Fibroblast of mammary gland (primary cell): ENCODE measurements at regions not wholly inside any gene's neighbourhood (a gene's known extent, or its start where the extent isn't known, plus 50 kb on each side); places are given as distances from the start of the nearest gene placed in this dataset.

ENCODE experiments used
- DNase-seq: peaks from one replicate; pipeline ENCODE4 v3.0.0-alpha.2; 2010; ENCODE audit warnings: low read depth
- H3K4me3 ChIP-seq: 2 replicates; pipeline ENCODE4 v1.5.1; 2011; ENCODE audit warnings: low read depth, mild to moderate bottlenecking, low read length, moderate library complexity; ENCODE audit not compliant: control insufficient read depth
- CTCF ChIP-seq: conservative IDR thresholded peaks from 2 replicates; pipeline ENCODE4 v1.5.1; 2011; ENCODE audit warnings: low read depth, low read length, inconsistent platforms; ENCODE audit not compliant: control insufficient read depth, insufficient read depth

GRCh38 chr2:144683107-144683753 lies 163.3 kb upstream of the ZEB2 start:
- peak; percentile 70 for DNase-seq
- no peak overlapping the region for H3K4me3 ChIP-seq
- no peak for TF ChIP-seq CTCF

- no peak for TF ChIP-seq CTCF
- no peak for DNase-seq
- H3K4me3 ChIP-seq: no peak overlapping the region
Observed at GRCh38 chr2:144682248-144682647, 162.3 kb upstream of the ZEB2 start.

GRCh38 chr2:144681389-144681788 lies 161.5 kb upstream of the ZEB2 start:
- no peak for DNase-seq
- no peak overlapping the region for H3K4me3 ChIP-seq
- TF ChIP-seq CTCF: no peak

- no peak for TF ChIP-seq CTCF
- no peak for DNase-seq
- no peak overlapping the region for H3K4me3 ChIP-seq
Observed at GRCh38 chr2:144679942-144680341, 160.0 kb upstream of the ZEB2 start.

- no peak for TF ChIP-seq CTCF
- no peak overlapping the region for H3K4me3 ChIP-seq
- peak; percentile 19 for DNase-seq
Observed at GRCh38 chr2:144678736-144679135, 158.8 kb upstream of the ZEB2 start.

GRCh38 chr2:144675731-144676130 lies 155.8 kb upstream of the ZEB2 start:
- DNase-seq: no peak
- no peak for TF ChIP-seq CTCF
- no peak overlapping the region for H3K4me3 ChIP-seq

GRCh38 chr2:144675331-144675730 lies 155.4 kb upstream of the ZEB2 start:
- TF ChIP-seq CTCF: no peak
- DNase-seq: no peak
- no peak overlapping the region for H3K4me3 ChIP-seq
